ENCODE measurements at regions not wholly inside any gene's neighbourhood (a gene's known extent, or its start where the extent isn't known, plus 50 kb on each side); places are given as distances from the start of the nearest gene placed in this dataset.
"Not testable (repeated sequence)": the region's sequence is repeated elsewhere in the genome, so short reads cannot be mapped to it uniquely, and the experiment has no call there.

DNA sequence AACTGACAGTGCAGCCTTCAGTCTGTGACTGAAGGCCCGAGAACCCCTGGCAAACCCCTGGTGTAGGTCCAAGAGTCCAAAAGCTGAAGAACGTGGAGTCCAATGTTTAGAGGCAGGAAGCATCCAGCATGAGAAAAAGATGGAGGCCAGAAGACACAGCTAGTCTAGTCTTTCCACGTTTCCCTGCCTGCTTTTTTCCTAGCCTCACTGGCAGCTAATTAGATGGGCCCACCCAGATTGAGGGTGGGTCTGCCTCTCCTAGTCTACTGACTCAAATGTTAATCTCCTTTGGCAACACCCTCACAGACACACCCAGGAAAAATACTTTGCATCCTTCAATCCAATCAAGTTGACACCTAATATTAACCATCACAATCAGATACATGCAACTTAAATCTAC, 87.8 kb downstream of the TENT5D start:
- not testable (repeated sequence) for H3K4me3 ChIP-seq (ENCODE audit: low read depth, low read length)

DNA sequence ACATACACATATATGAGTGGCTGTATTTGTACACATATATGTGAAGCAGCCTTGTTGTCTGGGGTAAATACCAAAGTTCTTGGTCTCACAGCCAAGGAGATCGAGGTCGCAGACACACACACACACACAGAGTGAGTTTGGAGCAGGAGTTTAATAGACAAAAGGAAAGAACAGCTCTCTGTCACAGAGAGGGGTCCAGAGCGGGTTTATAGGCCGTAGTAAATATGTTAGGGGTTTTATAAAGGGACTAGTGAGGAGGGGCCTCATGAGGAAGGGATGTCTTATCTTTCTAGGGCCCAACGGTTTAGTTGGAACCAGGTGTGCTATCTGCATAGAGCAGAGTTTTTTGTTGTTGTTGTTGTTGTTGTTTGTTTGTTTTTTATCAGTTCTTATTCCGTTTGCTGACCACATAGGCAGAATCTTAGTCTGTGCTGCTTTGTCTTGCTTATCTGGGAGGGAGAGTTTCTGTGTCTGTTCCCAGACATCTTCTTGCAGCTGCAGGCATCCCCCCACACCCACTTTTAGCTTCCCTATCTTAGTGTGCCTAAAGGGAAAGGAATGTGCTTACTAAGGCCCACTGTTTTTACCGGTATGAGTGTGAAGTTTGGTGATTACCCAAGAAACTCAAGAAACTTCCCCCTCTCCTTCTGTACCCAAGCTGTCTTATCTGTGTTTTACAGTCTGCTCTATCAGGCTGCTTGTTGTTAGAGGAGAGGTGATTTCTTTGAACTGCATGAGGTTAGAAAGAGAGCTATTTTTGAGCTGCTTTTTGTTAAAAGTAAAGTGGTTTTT, 91.9 kb downstream of the TENT5D start:
- no peak overlapping the region for H3K4me3 ChIP-seq (ENCODE audit: low read depth, low read length)
- TF ChIP-seq CTCF (IDR thresholded peaks at IDR 0.05; ENCODE audit: borderline replicate concordance, insufficient read depth, low read depth, low read length), result no peak

DNA sequence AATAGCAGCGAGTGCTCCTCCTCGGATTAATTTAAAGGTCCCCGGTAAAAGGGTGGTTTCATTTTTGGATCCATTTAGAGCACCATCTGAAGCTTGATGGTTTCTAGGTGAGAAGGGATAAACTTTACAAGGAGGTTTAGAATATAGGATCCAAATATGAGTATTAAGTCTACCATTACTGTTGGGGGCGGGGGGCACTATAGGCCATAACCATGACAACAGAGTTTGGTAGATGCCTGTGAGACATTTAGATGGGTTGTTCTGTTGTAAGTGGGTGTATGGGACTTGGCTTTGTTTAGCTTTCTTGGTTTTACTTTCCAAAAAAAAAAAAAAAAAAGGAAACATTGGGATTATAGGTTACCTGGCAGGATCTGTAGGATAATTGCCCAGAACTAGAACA, 92.7 kb downstream of the TENT5D start:
- H3K4me3 ChIP-seq (ENCODE audit: low read depth, low read length), result no peak overlapping the region
- TF ChIP-seq CTCF (IDR thresholded peaks at IDR 0.05; ENCODE audit: borderline replicate concordance, insufficient read depth, low read depth, low read length), result no peak

GRCh38 chrX:80513625-80514024, 93.4 kb downstream of the TENT5D start:
- H3K4me3 ChIP-seq (ENCODE audit: low read depth, low read length), result no peak overlapping the region
- TF ChIP-seq CTCF (IDR thresholded peaks at IDR 0.05; ENCODE audit: borderline replicate concordance, insufficient read depth, low read depth, low read length), result no peak

DNA sequence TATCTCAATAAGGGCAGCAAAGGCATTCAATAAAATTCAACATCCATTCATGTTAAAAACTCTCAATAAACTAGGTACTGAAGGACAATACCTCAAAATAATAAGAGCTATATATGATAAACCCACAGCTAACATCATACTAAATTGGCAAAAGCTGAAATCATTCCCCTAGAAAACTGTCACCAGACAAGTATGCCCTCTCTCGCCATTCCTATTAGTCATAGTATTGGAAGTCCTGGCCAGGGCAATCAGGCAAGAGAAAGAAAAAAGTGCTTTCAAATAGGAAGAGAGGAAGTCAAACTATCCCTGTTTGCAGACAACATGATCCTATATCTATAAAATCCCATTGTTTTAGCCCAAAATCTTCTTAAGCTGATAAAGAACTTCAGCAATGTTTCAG, 116.8 kb downstream of the TENT5D start:
- H3K4me3 ChIP-seq (ENCODE audit: low read depth, low read length), result no peak overlapping the region
- TF ChIP-seq CTCF (IDR thresholded peaks at IDR 0.05; ENCODE audit: borderline replicate concordance, insufficient read depth, low read depth, low read length), result no peak

DNA sequence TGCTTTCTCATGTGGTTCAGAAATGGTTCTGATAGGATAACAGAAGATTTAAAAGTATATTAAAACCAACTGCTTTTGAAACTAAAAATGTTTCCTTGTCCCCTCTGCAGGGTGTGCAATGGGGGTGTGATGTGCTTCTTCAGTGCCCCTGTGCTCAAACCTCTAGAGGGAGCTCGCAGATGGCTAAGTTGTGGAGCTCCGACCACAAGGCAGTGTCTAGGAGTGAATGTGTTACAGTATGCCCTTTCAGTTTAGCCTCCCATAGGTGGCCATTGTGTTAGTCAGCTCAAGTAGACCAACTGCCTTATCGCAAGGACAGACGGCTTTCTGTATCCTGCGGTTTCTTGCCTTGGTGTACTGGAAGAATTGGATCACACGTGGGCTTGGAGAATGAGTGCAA, 130.5 kb downstream of the TENT5D start:
- TF ChIP-seq CTCF (IDR thresholded peaks at IDR 0.05; ENCODE audit: borderline replicate concordance, insufficient read depth, low read depth, low read length), result peak; percentile 37; the same call in 1 of the 2 replicates
- no peak overlapping the region for H3K4me3 ChIP-seq (ENCODE audit: low read depth, low read length)

- TF ChIP-seq CTCF (IDR thresholded peaks at IDR 0.05; ENCODE audit: borderline replicate concordance, insufficient read depth, low read depth, low read length), result no peak
These were observed 135.9 kb downstream of the TENT5D start for GRCh38 chrX:80556148-80556547.

More at GRCh38 chrX:80556148-80556547, 135.9 kb downstream of the TENT5D start:
- no peak overlapping the region for H3K4me3 ChIP-seq (ENCODE audit: low read depth, low read length)

All from GM12875 (cell line).